ENCODE measurements at regions not wholly inside any gene's neighbourhood (a gene's known extent, or its start where the extent isn't known, plus 50 kb on each side); places are given as distances from the start of the nearest gene placed in this dataset.
"Not testable (repeated sequence)": the region's sequence is repeated elsewhere in the genome, so short reads cannot be mapped to it uniquely, and the experiment has no call there.

DNA sequence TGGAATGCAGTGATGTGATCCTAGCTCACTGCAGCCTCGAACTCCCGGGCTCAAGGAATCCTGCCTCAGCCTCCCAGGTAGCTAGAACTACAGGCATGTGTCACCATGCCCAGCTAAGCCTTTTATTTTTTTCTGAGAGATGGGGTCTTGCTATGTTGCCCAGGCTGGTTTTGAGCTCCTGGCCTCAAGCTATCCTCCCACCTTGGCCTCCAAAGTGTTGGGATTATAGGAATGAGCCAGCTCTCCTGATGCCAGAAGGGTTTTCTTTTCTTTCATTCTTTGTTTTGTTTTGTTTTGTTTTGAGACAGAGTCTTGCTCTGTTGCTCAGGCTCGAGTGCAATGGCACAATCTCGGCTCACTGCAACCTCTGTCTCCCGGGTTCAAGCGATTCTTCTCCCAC lies 68.6 kb upstream of the WNT4 start:
- TF ChIP-seq, protein P1, sequence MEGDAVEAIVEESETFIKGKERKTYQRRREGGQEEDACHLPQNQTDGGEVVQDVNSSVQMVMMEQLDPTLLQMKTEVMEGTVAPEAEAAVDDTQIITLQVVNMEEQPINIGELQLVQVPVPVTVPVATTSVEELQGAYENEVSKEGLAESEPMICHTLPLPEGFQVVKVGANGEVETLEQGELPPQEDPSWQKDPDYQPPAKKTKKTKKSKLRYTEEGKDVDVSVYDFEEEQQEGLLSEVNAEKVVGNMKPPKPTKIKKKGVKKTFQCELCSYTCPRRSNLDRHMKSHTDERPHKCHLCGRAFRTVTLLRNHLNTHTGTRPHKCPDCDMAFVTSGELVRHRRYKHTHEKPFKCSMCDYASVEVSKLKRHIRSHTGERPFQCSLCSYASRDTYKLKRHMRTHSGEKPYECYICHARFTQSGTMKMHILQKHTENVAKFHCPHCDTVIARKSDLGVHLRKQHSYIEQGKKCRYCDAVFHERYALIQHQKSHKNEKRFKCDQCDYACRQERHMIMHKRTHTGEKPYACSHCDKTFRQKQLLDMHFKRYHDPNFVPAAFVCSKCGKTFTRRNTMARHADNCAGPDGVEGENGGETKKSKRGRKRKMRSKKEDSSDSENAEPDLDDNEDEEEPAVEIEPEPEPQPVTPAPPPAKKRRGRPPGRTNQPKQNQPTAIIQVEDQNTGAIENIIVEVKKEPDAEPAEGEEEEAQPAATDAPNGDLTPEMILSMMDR (IDR thresholded peaks at IDR 0.05; ENCODE audit: low read length) = not testable (repeated sequence)
- TF ChIP-seq EZH2phosphoT487 (IDR thresholded peaks at IDR 0.05; ENCODE audit: low read length); EZH2 (optimal IDR thresholded peaks at IDR 0.05; ENCODE audit: low read depth, low read length): not testable (repeated sequence)

Measured in MM.1S (cell line).